ENCODE measurements at regions not wholly inside any gene's neighbourhood (a gene's known extent, or its start where the extent isn't known, plus 50 kb on each side); places are given as distances from the start of the nearest gene placed in this dataset.

DNA sequence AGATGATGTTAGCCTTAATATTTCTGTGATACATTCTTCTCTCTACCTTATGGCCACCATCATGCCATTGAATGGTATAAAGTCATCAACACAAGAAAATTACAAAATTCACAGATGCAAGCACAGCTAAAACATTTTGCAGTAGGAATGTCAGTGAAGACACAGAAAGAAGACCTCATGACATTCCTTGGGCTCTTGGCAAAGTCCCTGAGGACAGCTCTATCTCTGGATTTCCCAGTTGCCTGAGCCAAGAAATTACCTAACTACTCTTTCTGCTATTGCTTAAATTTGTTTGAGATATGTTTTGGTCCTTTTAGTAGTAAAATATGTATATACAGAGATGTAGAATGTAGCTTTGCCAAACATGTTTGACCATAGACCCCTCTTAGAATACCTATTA, 201.0 kb upstream of the STXBP5 start:
- no peak overlapping the region for H2BK12ac ChIP-seq (ENCODE audit: low read length in 2 of 2)
- no peaks in the 10 kb centered on the region for H3K79me1 ChIP-seq (replicated peaks; ENCODE audit: low read length, poor library complexity, severe bottlenecking)
- H2BK120ac ChIP-seq (ENCODE audit: low read depth, low read length): no peak overlapping the region
- no peak overlapping the region for H3K14ac ChIP-seq (ENCODE audit: low read length in 2 of 2)
- H3K4me2 ChIP-seq (ENCODE audit: low read length, poor library complexity, severe bottlenecking): no peak overlapping the region
- no peak overlapping the region for H2BK15ac ChIP-seq (ENCODE audit: low read depth, poor library complexity, severe bottlenecking)
- H3K23ac ChIP-seq (ENCODE audit: low read length in 2 of 2): no peak overlapping the region
- H3K9ac ChIP-seq (ENCODE audit: low read length): no peak overlapping the region
- H3K9me3 ChIP-seq (ENCODE audit: control insufficient read depth, low read length): no peaks in the 10 kb centered on the region
- H2BK5ac ChIP-seq (ENCODE audit: low read depth, low read length, poor library complexity, severe bottlenecking): no peak overlapping the region
- H3K4ac ChIP-seq (ENCODE audit: low read depth in 1 of 2, low read length in 2 of 2): no peak overlapping the region
- no peaks in the 10 kb centered on the region for H3K4me1 ChIP-seq (ENCODE audit: control insufficient read depth, insufficient read depth, low read depth, low read length)
- DNase-seq: no peak
- H3K27ac ChIP-seq (ENCODE audit: low read length, poor library complexity, severe bottlenecking): no peak overlapping the region
- no peak overlapping the region for H4K91ac ChIP-seq (ENCODE audit: low read length)
- no peaks in the 10 kb centered on the region for H3K27me3 ChIP-seq (ENCODE audit: control insufficient read depth in 1 of 2, insufficient read depth in 1 of 2, low read length in 2 of 2)
- no peak overlapping the region for H2AFZ ChIP-seq (ENCODE audit: low read depth, low read length)
- no peak overlapping the region for H2AK5ac ChIP-seq (ENCODE audit: low read length, severe bottlenecking)
- no peak overlapping the region for H4K8ac ChIP-seq (ENCODE audit: low read length)
- H3K36me3 ChIP-seq (ENCODE audit: control insufficient read depth in 1 of 2, insufficient read depth in 2 of 2, low read depth in 1 of 2, low read length in 2 of 2): no peaks in the 10 kb centered on the region
- no peak overlapping the region for H3K4me3 ChIP-seq (ENCODE audit: insufficient read depth in 1 of 2, low read depth in 1 of 2, low read length in 2 of 2)
- H3K18ac ChIP-seq (ENCODE audit: low read depth in 1 of 2, low read length in 2 of 2): no peak overlapping the region

- Histone ChIP-seq H2BK5ac (ENCODE audit: low read depth, low read length, poor library complexity, severe bottlenecking) (no peak overlapping the region), H4K8ac (ENCODE audit: low read length) (no peak overlapping the region), H3K4me2 (ENCODE audit: low read length, poor library complexity, severe bottlenecking) (no peak overlapping the region), H3K14ac (ENCODE audit: low read length in 2 of 2) (no peak overlapping the region), H3K4me3 (ENCODE audit: insufficient read depth in 1 of 2, low read depth in 1 of 2, low read length in 2 of 2) (no peak overlapping the region), H2BK120ac (ENCODE audit: low read depth, low read length) (no peak overlapping the region), H3K23ac (ENCODE audit: low read length in 2 of 2) (no peak overlapping the region), H2AK5ac (ENCODE audit: low read length, severe bottlenecking) (no peak overlapping the region), H3K18ac (ENCODE audit: low read depth in 1 of 2, low read length in 2 of 2) (no peak overlapping the region), H3K27me3 (ENCODE audit: control insufficient read depth in 1 of 2, insufficient read depth in 1 of 2, low read length in 2 of 2) (no peaks in the 10 kb centered on the region), H3K9me3 (ENCODE audit: control insufficient read depth, low read length) (peaks cover 4% of the 10 kb centered on the region), H2BK12ac (ENCODE audit: low read length in 2 of 2) (no peak overlapping the region), H2BK15ac (ENCODE audit: low read depth, poor library complexity, severe bottlenecking) (no peak overlapping the region), H3K27ac (ENCODE audit: low read length, poor library complexity, severe bottlenecking) (no peak overlapping the region), H4K91ac (ENCODE audit: low read length) (no peak overlapping the region), H3K36me3 (ENCODE audit: control insufficient read depth in 1 of 2, insufficient read depth in 2 of 2, low read depth in 1 of 2, low read length in 2 of 2) (no peaks in the 10 kb centered on the region), H3K9ac (ENCODE audit: low read length) (no peak overlapping the region), H3K4ac (ENCODE audit: low read depth in 1 of 2, low read length in 2 of 2) (no peak overlapping the region), H2AFZ (ENCODE audit: low read depth, low read length) (no peak overlapping the region), H3K79me1 (replicated peaks; ENCODE audit: low read length, poor library complexity, severe bottlenecking) (no peaks in the 10 kb centered on the region), H3K4me1 (ENCODE audit: control insufficient read depth, insufficient read depth, low read depth, low read length) (no peaks in the 10 kb centered on the region)
- no peak for DNase-seq
These were observed 198.7 kb upstream of the STXBP5 start for GRCh38 chr6:147005499-147005898.

DNA sequence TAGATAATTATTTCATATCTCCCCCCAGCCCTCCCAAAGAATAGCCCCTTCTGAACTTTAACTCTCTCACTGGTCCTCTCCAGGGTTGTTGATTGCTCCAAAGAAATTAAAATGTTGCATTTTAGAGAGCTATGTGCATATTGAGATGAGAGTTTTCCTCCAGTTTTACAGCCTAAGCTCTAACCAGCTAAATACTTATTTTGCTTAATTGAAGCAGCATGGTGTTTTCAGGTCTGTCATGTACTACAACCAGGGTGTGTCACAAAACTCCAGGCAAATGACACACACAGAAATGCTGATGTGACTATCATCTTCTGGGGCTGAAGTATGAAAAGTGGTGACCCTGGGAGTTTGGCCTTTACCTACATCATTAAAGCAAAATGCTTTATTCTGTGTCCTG, 196.8 kb upstream of the STXBP5 start:
- H2AFZ ChIP-seq (ENCODE audit: low read depth, low read length): no peak overlapping the region
- no peak overlapping the region for H2AK5ac ChIP-seq (ENCODE audit: low read length, severe bottlenecking)
- no peak overlapping the region for H4K8ac ChIP-seq (ENCODE audit: low read length)
- H3K4me2 ChIP-seq (ENCODE audit: low read length, poor library complexity, severe bottlenecking): no peak overlapping the region
- no peak overlapping the region for H3K23ac ChIP-seq (ENCODE audit: low read length in 2 of 2)
- H3K79me1 ChIP-seq (replicated peaks; ENCODE audit: low read length, poor library complexity, severe bottlenecking): no peaks in the 10 kb centered on the region
- no peak overlapping the region for H2BK5ac ChIP-seq (ENCODE audit: low read depth, low read length, poor library complexity, severe bottlenecking)
- H3K14ac ChIP-seq (ENCODE audit: low read length in 2 of 2): no peak overlapping the region
- no peak overlapping the region for H3K27ac ChIP-seq (ENCODE audit: low read length, poor library complexity, severe bottlenecking)
- no peak overlapping the region for H3K18ac ChIP-seq (ENCODE audit: low read depth in 1 of 2, low read length in 2 of 2)
- no peak overlapping the region for H4K91ac ChIP-seq (ENCODE audit: low read length)
- H3K4me3 ChIP-seq (ENCODE audit: insufficient read depth in 1 of 2, low read depth in 1 of 2, low read length in 2 of 2): no peak overlapping the region
- H3K4me1 ChIP-seq (ENCODE audit: control insufficient read depth, insufficient read depth, low read depth, low read length): no peaks in the 10 kb centered on the region
- H3K27me3 ChIP-seq (ENCODE audit: control insufficient read depth in 1 of 2, insufficient read depth in 1 of 2, low read length in 2 of 2): no peaks in the 10 kb centered on the region
- DNase-seq: no peak
- H2BK12ac ChIP-seq (ENCODE audit: low read length in 2 of 2): no peak overlapping the region
- H3K9me3 ChIP-seq (ENCODE audit: control insufficient read depth, low read length): peaks cover 4% of the 10 kb centered on the region
- no peak overlapping the region for H3K4ac ChIP-seq (ENCODE audit: low read depth in 1 of 2, low read length in 2 of 2)
- no peak overlapping the region for H2BK120ac ChIP-seq (ENCODE audit: low read depth, low read length)
- no peak overlapping the region for H3K9ac ChIP-seq (ENCODE audit: low read length)
- no peaks in the 10 kb centered on the region for H3K36me3 ChIP-seq (ENCODE audit: control insufficient read depth in 1 of 2, insufficient read depth in 2 of 2, low read depth in 1 of 2, low read length in 2 of 2)
- H2BK15ac ChIP-seq (ENCODE audit: low read depth, poor library complexity, severe bottlenecking): no peak overlapping the region

- Histone ChIP-seq H2BK15ac (ENCODE audit: low read depth, poor library complexity, severe bottlenecking) (no peak overlapping the region), H3K4me1 (ENCODE audit: control insufficient read depth, insufficient read depth, low read depth, low read length) (no peaks in the 10 kb centered on the region), H3K9ac (ENCODE audit: low read length) (no peak overlapping the region), H3K14ac (ENCODE audit: low read length in 2 of 2) (no peak overlapping the region), H2BK12ac (ENCODE audit: low read length in 2 of 2) (no peak overlapping the region), H3K79me1 (replicated peaks; ENCODE audit: low read length, poor library complexity, severe bottlenecking) (no peaks in the 10 kb centered on the region), H3K4ac (ENCODE audit: low read depth in 1 of 2, low read length in 2 of 2) (no peak overlapping the region), H3K27me3 (ENCODE audit: control insufficient read depth in 1 of 2, insufficient read depth in 1 of 2, low read length in 2 of 2) (no peaks in the 10 kb centered on the region), H4K91ac (ENCODE audit: low read length) (no peak overlapping the region), H3K27ac (ENCODE audit: low read length, poor library complexity, severe bottlenecking) (no peak overlapping the region), H2BK5ac (ENCODE audit: low read depth, low read length, poor library complexity, severe bottlenecking) (no peak overlapping the region), H3K4me3 (ENCODE audit: insufficient read depth in 1 of 2, low read depth in 1 of 2, low read length in 2 of 2) (no peak overlapping the region), H2BK120ac (ENCODE audit: low read depth, low read length) (no peak overlapping the region), H3K9me3 (ENCODE audit: control insufficient read depth, low read length) (peaks cover 4% of the 10 kb centered on the region), H3K36me3 (ENCODE audit: control insufficient read depth in 1 of 2, insufficient read depth in 2 of 2, low read depth in 1 of 2, low read length in 2 of 2) (no peaks in the 10 kb centered on the region), H3K18ac (ENCODE audit: low read depth in 1 of 2, low read length in 2 of 2) (no peak overlapping the region), H3K4me2 (ENCODE audit: low read length, poor library complexity, severe bottlenecking) (no peak overlapping the region), H4K8ac (ENCODE audit: low read length) (no peak overlapping the region), H2AFZ (ENCODE audit: low read depth, low read length) (no peak overlapping the region), H3K23ac (ENCODE audit: low read length in 2 of 2) (no peak overlapping the region), H2AK5ac (ENCODE audit: low read length, severe bottlenecking) (no peak overlapping the region)
- no peak for DNase-seq
- WGBS: no CpG with 5 or more reads among the region's 2 CpGs
These were observed 194.9 kb upstream of the STXBP5 start for GRCh38 chr6:147009358-147009757.

All from mesenchymal stem cell (in vitro differentiated cells and primary cell).